ENCODE measurements at regions not wholly inside any gene's neighbourhood (a gene's known extent, or its start where the extent isn't known, plus 50 kb on each side); places are given as distances from the start of the nearest gene placed in this dataset.

DNA sequence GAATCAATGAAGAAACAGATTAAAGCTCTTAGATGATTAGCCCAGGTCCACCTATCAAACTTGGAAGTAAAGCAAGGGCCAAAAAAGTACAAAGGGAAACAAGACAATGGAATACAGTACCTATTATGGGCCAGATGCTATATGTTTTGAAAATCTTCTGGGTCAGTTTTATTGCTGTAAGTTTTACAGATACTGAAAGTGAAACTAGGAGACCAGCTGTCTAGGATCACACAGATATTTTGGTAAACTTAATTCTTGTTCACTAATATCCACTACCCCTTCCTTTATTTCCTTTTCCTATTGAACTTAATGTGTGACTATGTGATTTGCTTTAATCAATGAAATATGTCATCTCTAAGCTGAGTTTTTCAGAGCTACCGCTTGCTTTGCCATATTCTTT, 505.4 kb upstream of the PITX2 start:
- Histone ChIP-seq H4K20me1 (replicated peaks in 1 of 2; ENCODE audit: control insufficient read depth in 1 of 2, insufficient read depth in 2 of 2, low read length in 2 of 2) (no peaks in the 10 kb centered on the region), H3K4ac (replicated peaks; ENCODE audit: insufficient read length, low read depth, low read length) (no peak overlapping the region), H4K91ac (replicated peaks; ENCODE audit: insufficient read length, low read length) (no peak overlapping the region), H2BK5ac (ENCODE audit: low read depth, low read length) (no peak overlapping the region), H3K23me2 (ENCODE audit: low read depth, low read length) (no peaks in the 10 kb centered on the region; the same call in 1 of the 2 replicates), H3K79me2 (ENCODE audit: control insufficient read depth in 1 of 2, insufficient read depth in 2 of 2, low read length in 2 of 2) (no peaks in the 10 kb centered on the region), H3K27me3 (replicated peaks in 1 of 4; ENCODE audit: control insufficient read depth in 3 of 4, extremely low read depth in 1 of 4, insufficient read depth in 3 of 4, low read length in 3 of 4) (no peaks in the 10 kb centered on the region), H3K23ac (ENCODE audit: insufficient read length) (no peak overlapping the region), H3K56ac (replicated peaks; ENCODE audit: insufficient read length, low read depth, low read length) (no peak overlapping the region), H2BK12ac (ENCODE audit: low read depth, low read length) (no peak overlapping the region), H2AFZ (ENCODE audit: low read length) (no peak overlapping the region), H2BK15ac (ENCODE audit: low read length) (no peak overlapping the region), H2AK5ac (ENCODE audit: low read depth, low read length) (no peak overlapping the region), H3K36me3 (ENCODE audit: control insufficient read depth in 2 of 4, insufficient read depth in 4 of 4, low read length in 3 of 4) (no peaks in the 10 kb centered on the region), H4K5ac (ENCODE audit: insufficient read length, low read depth, low read length) (no peak overlapping the region), H3K4me3 (ENCODE audit: extremely low read depth in 1 of 4, insufficient read depth in 2 of 4, low read depth in 3 of 4, low read length in 4 of 4) (no peak overlapping the region), H3K27ac (ENCODE audit: low read depth, low read length) (no peak overlapping the region), H4K8ac (ENCODE audit: extremely low read depth, insufficient read depth, low read length) (no peak overlapping the region), H2BK20ac (ENCODE audit: low read length) (no peak overlapping the region), H3K9ac (replicated peaks in 1 of 4; ENCODE audit: extremely low read depth in 1 of 4, low read depth in 3 of 4, low read length in 3 of 4) (no peak overlapping the region), H3K9me3 (ENCODE audit: insufficient read depth in 2 of 2, low read depth in 1 of 2, low read length in 1 of 2) (no peaks in the 10 kb centered on the region), H3K79me1 (ENCODE audit: low read depth, low read length) (no peaks in the 10 kb centered on the region), H3K4me1 (replicated peaks in 1 of 4; ENCODE audit: control insufficient read depth in 3 of 4, insufficient read depth in 4 of 4, low read length in 3 of 4) (no peaks in the 10 kb centered on the region), H3K14ac (ENCODE audit: insufficient read length) (no peak overlapping the region), H2BK120ac (replicated peaks; ENCODE audit: low read depth, low read length) (no peak overlapping the region), H3K4me2 (ENCODE audit: insufficient read depth in 1 of 2, low read depth in 2 of 2, low read length in 2 of 2) (no peak overlapping the region), H3K18ac (ENCODE audit: extremely low read depth, low read length) (no peak overlapping the region)
- DNase-seq (ENCODE audit: low read depth in 1 of 2, low spot score in 2 of 2) (no peak), FAIRE-seq (no peak)
- 100% methylated on average over 1 of the region's 1 CpG; no CpG with 5 or more reads in 1 of the 2 experiments for WGBS, 2 experiments (ENCODE audit: extremely low coverage in 1 of 2, insufficient coverage in 1 of 2, insufficient read length in 1 of 2, insufficient replicate concordance in 2 of 2, low coverage in 1 of 2, low lambda C conversion rate in 2 of 2, missing lambda C conversion rate in 1 of 2)
- ChIA-PET CTCF (ENCODE audit: partially characterized antibody) (interaction anchor here (1.1 to 1.4 kb wide), 3 partner anchors 8 to 347 kb away, joined by 3 to 5 read pairs (median 3); no protein-coding TSS in a partner anchor), POLR2A (ENCODE audit: partially characterized antibody) (no interaction called here)
- TF ChIP-seq KDM5A (IDR thresholded peaks at IDR 0.05; ENCODE audit: low read length) (no peak), PHF8 (conservative IDR thresholded peaks at IDR 0.05; ENCODE audit: low read depth, low read length) (no peak), TEAD4 (IDR thresholded peaks at IDR 0.05; ENCODE audit: low read depth, low read length) (no peak), RXRA (IDR thresholded peaks at IDR 0.05; ENCODE audit: insufficient read depth, low read depth, low read length) (no peak), POLR2AphosphoS5 (IDR thresholded peaks at IDR 0.05; ENCODE audit: low read depth, low read length) (no peak), EP300 (IDR thresholded peaks at IDR 0.05; ENCODE audit: borderline replicate concordance in 1 of 2, low read depth in 2 of 2, low read length in 2 of 2) (no peak), BRCA1 (IDR thresholded peaks at IDR 0.05; ENCODE audit: low read depth, low read length) (no peak), SP4 (IDR thresholded peaks at IDR 0.05; ENCODE audit: low read length) (no peak), RNF2 (IDR thresholded peaks at IDR 0.05; ENCODE audit: borderline replicate concordance, low read depth, low read length, missing control alignments, poor library complexity, severe bottlenecking) (no peak), HDAC2 (IDR thresholded peaks at IDR 0.05; ENCODE audit: borderline replicate concordance in 1 of 2, low read depth in 2 of 2, low read length in 2 of 2) (no peak), NRF1 (IDR thresholded peaks at IDR 0.05; ENCODE audit: low read depth, low read length) (no peak), CTBP2 (IDR thresholded peaks at IDR 0.05; ENCODE audit: borderline replicate concordance, insufficient read depth, insufficient read length, low read length) (no peak)
- TF ChIP-seq, protein P1, sequence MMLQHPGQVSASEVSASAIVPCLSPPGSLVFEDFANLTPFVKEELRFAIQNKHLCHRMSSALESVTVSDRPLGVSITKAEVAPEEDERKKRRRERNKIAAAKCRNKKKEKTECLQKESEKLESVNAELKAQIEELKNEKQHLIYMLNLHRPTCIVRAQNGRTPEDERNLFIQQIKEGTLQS (IDR thresholded peaks at IDR 0.05; ENCODE audit: insufficient read depth, low read depth, low read length) = no peak
